MCF 10A (cell line): ENCODE measurements at regions not wholly inside any gene's neighbourhood (a gene's known extent, or its start where the extent isn't known, plus 50 kb on each side); places are given as distances from the start of the nearest gene placed in this dataset.

ENCODE experiments used
- BruUV-seq: library from RNA; stranded (reverse); fragments of 400-500 nt; replicated peaks from 2 replicates; lab custom pipeline; 2021; lab: Mats Ljungman, UMichigan
- CTCF ChIA-PET: fragments of 300-600 bp; sonication (Branson Sonifier 250); formaldehyde crosslinking; extraction: SDS; loops from one replicate; lab custom pipeline; 2021; ENCODE audit warnings: antibody characterized with exemption, inconsistent platforms; lab: Yijun Ruan, JAX
- POLR2A ChIA-PET: fragments of 300-600, 350-650 bp; sonication (Branson Sonifier 250); formaldehyde crosslinking; extraction: SDS; loops from one replicate; lab custom pipeline; 2020; ENCODE audit warnings: antibody characterized with exemption, inconsistent platforms; lab: Yijun Ruan, JAX
- DNase-seq: peaks from one replicate; pipeline ENCODE4 v3.0.0-alpha.2; 2018; ENCODE audit not compliant: unreplicated experiment
- H3K27ac Mint-ChIP-seq: one replicate; pipeline ENCODE4 v1.8.0; 2022; ENCODE audit warnings: mild to moderate bottlenecking, low read depth, mixed read lengths; ENCODE audit not compliant: unreplicated experiment
- H3K27me3 Mint-ChIP-seq: one replicate; pipeline ENCODE4 v1.8.0; 2022; ENCODE audit warnings: mixed read lengths; ENCODE audit not compliant: insufficient read depth, unreplicated experiment
- H3K36me3 Mint-ChIP-seq: one replicate; pipeline ENCODE4 v1.8.0; 2022; ENCODE audit warnings: mild to moderate bottlenecking, moderate library complexity, mixed read lengths; ENCODE audit not compliant: insufficient read depth, unreplicated experiment
- H3K4me1 Mint-ChIP-seq: one replicate; pipeline ENCODE4 v1.8.0; 2022; ENCODE audit warnings: mixed read lengths; ENCODE audit not compliant: insufficient read depth, unreplicated experiment
- H3K4me3 Mint-ChIP-seq: one replicate; pipeline ENCODE4 v1.8.0; 2022; ENCODE audit warnings: mild to moderate bottlenecking, moderate library complexity, mixed read lengths; ENCODE audit not compliant: unreplicated experiment
- H3K9me3 Mint-ChIP-seq: one replicate; pipeline ENCODE4 v1.8.0; 2022; ENCODE audit warnings: mixed read lengths; ENCODE audit not compliant: unreplicated experiment
- CTCF ChIP-seq: fragments of 200-600 bp; IDR thresholded peaks from one replicate; pipeline ENCODE4 v1.8.0; 2022; ENCODE audit warnings: antibody characterized with exemption, mild to moderate bottlenecking; ENCODE audit not compliant: unreplicated experiment
- intact Hi-C: fragments of 100-400 bp; cut with micrococcal nuclease; formaldehyde crosslinking; loops from 2 replicates; pipeline ENCODE4 v1.14.1; 2022

- peak; percentile 55 for DNase-seq
- no TSS peak for BruUV-seq
- Mint-ChIP-seq H3K9me3 (no peaks in the 10 kb centered on the region), H3K27me3 (peaks cover 12% of the 10 kb centered on the region), H3K4me3 (no peak overlapping the region), H3K36me3 (no peaks in the 10 kb centered on the region), H3K27ac (peak overlapping the region; percentile 36), H3K4me1 (peaks cover 26% of the 10 kb centered on the region)
- POLR2A ChIA-PET, result interaction anchor here (0.9 to 1.3 kb wide), 2 partner anchors 38 to 40 kb away, joined by 3 to 9 read pairs; no protein-coding TSS in a partner anchor
- peak; percentile 79 for TF ChIP-seq CTCF
- intact Hi-C loops, result loop anchor here (1.0 to 2.0 kb wide), 2 partner anchors 38 to 346 kb away; no protein-coding TSS in a partner anchor
- CTCF ChIA-PET, result interaction anchor here (0.6 to 4.3 kb wide), 26 partner anchors 8 to 796 kb away, joined by 3 to 93 read pairs (median 5); no protein-coding TSS in a partner anchor
Observed at GRCh38 chr1:112337028-112337531, 58.9 kb upstream of the CTTNBP2NL start.

DNA sequence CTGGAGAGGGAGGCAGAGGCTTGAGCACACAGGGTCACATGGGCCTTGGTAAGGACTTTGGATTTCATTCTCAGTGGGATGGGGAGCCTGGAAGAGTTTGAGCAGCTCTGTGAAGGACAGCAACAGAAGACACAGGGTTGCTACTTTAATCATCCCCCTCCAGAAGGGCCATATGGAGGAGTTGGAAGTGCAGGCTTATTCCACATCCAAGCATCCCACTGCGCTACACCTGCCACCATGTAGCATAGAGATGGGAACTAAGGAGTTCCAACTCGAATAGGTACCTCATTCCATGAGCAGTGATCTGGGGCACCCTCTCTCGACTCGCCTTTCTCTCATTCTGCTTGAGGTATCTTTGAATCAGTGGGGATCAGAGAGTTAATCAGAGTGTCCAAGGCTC lies 54.0 kb upstream of the CTTNBP2NL start:
- H3K9me3 Mint-ChIP-seq, result no peaks in the 10 kb centered on the region
- intact Hi-C loops, result no loop called here
- POLR2A ChIA-PET, result no interaction called here
- TF ChIP-seq CTCF, result no peak
- BruUV-seq, result no TSS peak
- no peak for DNase-seq
- no peak overlapping the region for H3K4me3 Mint-ChIP-seq
- H3K27me3 Mint-ChIP-seq, result peaks cover 30% of the 10 kb centered on the region
- H3K4me1 Mint-ChIP-seq, result peaks cover 4% of the 10 kb centered on the region
- H3K27ac Mint-ChIP-seq, result no peak overlapping the region
- peaks cover 8% of the 10 kb centered on the region for H3K36me3 Mint-ChIP-seq
- CTCF ChIA-PET, result interaction anchor here (1.6 kb wide), 1 partner anchor 27 kb away, joined by 3 read pairs; no protein-coding TSS in a partner anchor

- Mint-ChIP-seq H3K9me3 (no peaks in the 10 kb centered on the region), H3K27ac (no peak overlapping the region), H3K27me3 (peaks cover 30% of the 10 kb centered on the region), H3K4me1 (no peaks in the 10 kb centered on the region), H3K36me3 (peaks cover 8% of the 10 kb centered on the region), H3K4me3 (no peak overlapping the region)
- POLR2A ChIA-PET, result no interaction called here
- BruUV-seq, result no TSS peak
- TF ChIP-seq CTCF, result no peak
- CTCF ChIA-PET, result interaction anchor here (1.6 to 5.0 kb wide), 4 partner anchors 16 to 44 kb away, joined by 3 to 27 read pairs (median 8); no protein-coding TSS in a partner anchor
- no peak for DNase-seq
- intact Hi-C loops, result no loop called here
Observed at GRCh38 chr1:112342558-112342957, 53.5 kb upstream of the CTTNBP2NL start.

DNA sequence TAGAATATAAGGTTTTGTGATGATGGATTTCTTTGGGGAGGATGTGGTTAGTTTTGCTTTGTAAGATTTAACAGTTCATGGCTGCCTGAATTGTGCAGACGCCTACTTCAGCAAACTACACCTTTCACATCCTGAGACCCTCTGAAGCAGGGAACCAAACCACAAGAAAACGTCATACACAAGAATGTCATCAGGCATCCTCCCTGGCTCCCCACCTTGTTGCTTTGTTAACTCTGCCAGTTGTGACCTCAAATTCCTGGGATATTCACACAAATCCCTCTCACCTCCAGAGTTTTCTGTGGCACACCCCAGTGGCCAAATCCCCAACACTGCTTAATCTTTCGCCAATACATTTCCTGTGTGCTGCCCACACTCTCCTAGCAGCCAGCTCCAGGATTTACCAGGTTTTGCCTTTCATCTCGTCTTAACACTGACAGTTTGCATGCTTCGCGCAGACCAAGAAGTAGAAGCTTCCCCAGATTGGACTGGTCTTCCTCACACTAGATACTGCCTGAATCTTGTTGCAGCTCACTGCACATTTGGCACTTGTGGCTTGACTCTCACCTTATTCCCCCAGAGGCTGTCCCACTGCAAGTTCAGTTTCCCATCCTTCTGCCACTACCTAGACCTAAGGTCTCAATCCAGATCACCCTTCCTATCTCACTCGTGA lies 51.1 kb upstream of the CTTNBP2NL start:
- peaks cover 8% of the 10 kb centered on the region for H3K36me3 Mint-ChIP-seq
- intact Hi-C loops, result no loop called here
- no peak overlapping the region for H3K27ac Mint-ChIP-seq
- peaks cover 30% of the 10 kb centered on the region for H3K27me3 Mint-ChIP-seq
- BruUV-seq, result no TSS peak
- H3K4me3 Mint-ChIP-seq, result no peak overlapping the region
- no peak for DNase-seq
- no peaks in the 10 kb centered on the region for H3K4me1 Mint-ChIP-seq
- ChIA-PET POLR2A (no interaction called here), CTCF (interaction anchor here (0.6 to 5.0 kb wide), 5 partner anchors 8 to 494 kb away, joined by 3 to 27 read pairs (median 11); no protein-coding TSS in a partner anchor)
- H3K9me3 Mint-ChIP-seq, result peaks cover 6% of the 10 kb centered on the region
- TF ChIP-seq CTCF, result no peak
